OCI-LY3 (cell line): ENCODE measurements at regions not wholly inside any gene's neighbourhood (a gene's known extent, or its start where the extent isn't known, plus 50 kb on each side); places are given as distances from the start of the nearest gene placed in this dataset.
"Not testable (repeated sequence)": the region's sequence is repeated elsewhere in the genome, so short reads cannot be mapped to it uniquely, and the experiment has no call there.

Experiments used
- H2AFZ ChIP-seq: fragments of 200-600, 300-600 bp; shearing (Covaris generic); 2 replicates; pipeline ENCODE4 v1.6.0; 2014; ENCODE audit warnings: antibody characterized with exemption, low read depth, low read length
- H3K27ac ChIP-seq: fragments of 200-600, 300-600 bp; sonication (generic); 2 replicates; pipeline ENCODE4 v1.5.1; 2014; ENCODE audit warnings: mild to moderate bottlenecking, low read length, moderate library complexity, mixed read lengths
- H3K27me3 ChIP-seq: fragments of 200-600, 300-600 bp; sonication (generic); 2 replicates; pipeline ENCODE4 v1.6.1; 2014; ENCODE audit warnings: low read depth, low read length, mixed read lengths
- H3K36me3 ChIP-seq: fragments of 200-600, 300-600 bp; sonication (generic); replicated peaks from 2 replicates; pipeline ENCODE3; 2014; ENCODE audit warnings: low read depth, low read length, mixed read lengths
- H3K4me1 ChIP-seq: fragments of 300-600, 200-600 bp; sonication (generic); 2 replicates; pipeline ENCODE4 v1.6.1; 2014; ENCODE audit warnings: low read length, mixed read lengths
- H3K4me2 ChIP-seq: fragments of 200-600, 300-600 bp; sonication (generic); 2 replicates; pipeline ENCODE4 v1.6.1; 2014; ENCODE audit warnings: low read length, mixed read lengths
- H3K4me3 ChIP-seq: fragments of 300-600, 200-600 bp; sonication (generic); 2 replicates; pipeline ENCODE4 v1.5.1; 2014; ENCODE audit warnings: antibody characterized with exemption, mild to moderate bottlenecking, low read length, moderate library complexity
- H3K79me2 ChIP-seq: fragments of 300-600, 200-600 bp; shearing (Covaris generic); 2 replicates; pipeline ENCODE4 v1.6.1; 2014; ENCODE audit warnings: mild to moderate bottlenecking, low read length, mixed read lengths
- H3K9ac ChIP-seq: fragments of 300-600, 200-600 bp; shearing (Covaris generic); 2 replicates; pipeline ENCODE4 v1.6.0; 2014; ENCODE audit warnings: mild to moderate bottlenecking, low read length, moderate library complexity
- H3K9me3 ChIP-seq: fragments of 200-600, 300-600 bp; shearing (Covaris generic); 2 replicates; pipeline ENCODE4 v1.6.1; 2014; ENCODE audit warnings: low read length, mixed read lengths; ENCODE audit not compliant: insufficient read depth
- H4K20me1 ChIP-seq: fragments of 200-600, 300-600 bp; sonication (generic); 2 replicates; pipeline ENCODE4 v1.6.1; 2016; ENCODE audit warnings: low read length, mixed read lengths; ENCODE audit not compliant: insufficient read depth
- CTCF ChIP-seq: fragments of 200-600, 300-600 bp; sonication (generic); IDR thresholded peaks from 2 replicates; pipeline ENCODE4 v1.5.1; 2014; ENCODE audit warnings: antibody characterized with exemption, low read length, low read depth
- EZH2phosphoT487 ChIP-seq: fragments of 200-600 bp; shearing (Covaris generic); IDR thresholded peaks from 2 replicates; pipeline ENCODE4 v1.6.1; 2018; ENCODE audit warnings: antibody characterized with exemption, mixed run types, low read depth

GRCh38 chr14:51464411-51464810, 187.3 kb upstream of the FRMD6 start:
- Histone ChIP-seq H3K79me2 (no peaks in the 10 kb centered on the region), H3K36me3 (no peaks in the 10 kb centered on the region), H3K4me2 (no peak overlapping the region), H4K20me1 (no peaks in the 10 kb centered on the region), H3K4me3 (no peak overlapping the region), H2AFZ (no peak overlapping the region), H3K27me3 (no peaks in the 10 kb centered on the region), H3K4me1 (peaks cover 4% of the 10 kb centered on the region; the same call in 1 of the 2 replicates), H3K27ac (no peak overlapping the region), H3K9me3 (no peaks in the 10 kb centered on the region), H3K9ac (no peak overlapping the region)
- TF ChIP-seq EZH2phosphoT487 (no peak), CTCF (no peak)

- Histone ChIP-seq H3K79me2 (no peaks in the 10 kb centered on the region), H3K9ac (no peak overlapping the region), H4K20me1 (no peaks in the 10 kb centered on the region), H3K9me3 (no peaks in the 10 kb centered on the region), H3K27me3 (no peaks in the 10 kb centered on the region), H2AFZ (no peak overlapping the region), H3K4me1 (peaks cover 4% of the 10 kb centered on the region; the same call in 1 of the 2 replicates), H3K4me3 (no peak overlapping the region), H3K4me2 (no peak overlapping the region), H3K36me3 (no peaks in the 10 kb centered on the region), H3K27ac (no peak overlapping the region)
- no peak for TF ChIP-seq CTCF
- no peak for TF ChIP-seq EZH2phosphoT487
Observed at GRCh38 chr14:51465486-51465885, 186.2 kb upstream of the FRMD6 start.

DNA sequence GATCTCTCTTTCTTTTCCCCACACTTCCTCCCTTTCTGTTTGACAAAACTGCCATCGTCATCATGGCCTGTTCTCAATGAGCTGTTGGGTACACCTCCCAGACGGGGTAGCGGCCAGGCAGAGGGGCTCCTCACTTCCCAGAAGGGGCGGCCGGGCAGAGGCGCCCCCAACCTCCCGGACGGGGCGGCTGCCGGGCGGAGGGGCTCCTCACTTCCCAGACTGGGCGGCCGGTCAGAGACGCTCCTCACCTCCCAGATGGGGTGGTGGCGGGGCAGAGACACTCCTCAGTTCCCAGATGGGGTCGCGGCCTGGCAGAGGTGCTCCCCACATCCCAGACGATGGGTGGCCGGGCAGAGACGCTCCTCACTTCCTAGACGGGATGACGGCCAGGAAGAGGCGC, 184.3 kb upstream of the FRMD6 start:
- not testable (repeated sequence) for H2AFZ ChIP-seq, H3K27me3 ChIP-seq, H3K79me2 ChIP-seq, H3K4me2 ChIP-seq, H3K4me3 ChIP-seq, H3K27ac ChIP-seq, H3K9me3 ChIP-seq, H3K9ac ChIP-seq, H4K20me1 ChIP-seq, H3K36me3 ChIP-seq, H3K4me1 ChIP-seq

DNA sequence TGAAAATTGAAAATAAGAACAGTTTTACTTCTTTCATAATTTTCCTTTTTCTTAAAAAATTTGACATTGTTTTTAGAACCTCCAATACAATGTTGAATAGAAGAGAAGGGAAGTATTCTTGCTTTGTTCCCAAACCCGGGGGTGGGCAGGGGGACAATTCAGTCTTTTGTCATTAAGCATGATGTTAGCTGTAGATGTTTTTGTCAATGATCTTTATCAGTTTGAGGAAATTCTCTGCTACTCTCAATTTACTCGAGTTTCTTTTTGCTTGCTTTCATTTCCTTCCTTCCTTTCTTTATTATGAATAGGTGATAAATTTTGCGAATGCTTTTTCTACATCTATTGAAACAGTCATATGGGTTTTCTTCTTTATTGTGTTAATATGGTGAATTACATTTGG, 183.2 kb upstream of the FRMD6 start:
- H2AFZ ChIP-seq, result no peak overlapping the region
- no peaks in the 10 kb centered on the region for H3K79me2 ChIP-seq
- no peak overlapping the region for H3K4me2 ChIP-seq

More for the DNA sequence above, 183.2 kb upstream of the FRMD6 start:
- Histone ChIP-seq H3K36me3 (no peaks in the 10 kb centered on the region), H3K4me3 (no peak overlapping the region), H3K9ac (no peak overlapping the region), H3K27ac (no peak overlapping the region), H3K27me3 (no peaks in the 10 kb centered on the region), H3K4me1 (peaks cover 16% of the 10 kb centered on the region), H3K9me3 (no peaks in the 10 kb centered on the region), H4K20me1 (no peaks in the 10 kb centered on the region)
- TF ChIP-seq CTCF (no peak), EZH2phosphoT487 (no peak)
